NCI-H82 (cell line): ENCODE measurements at regions not wholly inside any gene's neighbourhood (a gene's known extent, or its start where the extent isn't known, plus 50 kb on each side); places are given as distances from the start of the nearest gene placed in this dataset.

Experiments
- DNase-seq: peaks from one replicate; lab custom pipeline; 2025; lab: John Stamatoyannopoulos, UW

GRCh38 chr2:122414902-122415301 lies 659.5 kb downstream of the TSN start:
- no peak for DNase-seq

GRCh38 chr2:122417114-122417513 lies 661.7 kb downstream of the TSN start:
- DNase-seq, result no peak

- DNase-seq, result no peak
Measured at GRCh38 chr2:122421775-122422174, 666.3 kb downstream of the TSN start.

GRCh38 chr2:122422384-122422991 lies 667.0 kb downstream of the TSN start:
- DNase-seq, result no peak

- peak; percentile 9 for DNase-seq
Measured at GRCh38 chr2:122423934-122424333, 668.5 kb downstream of the TSN start.

- no peak for DNase-seq
Measured at GRCh38 chr2:122433123-122433754, 677.8 kb downstream of the TSN start.

GRCh38 chr2:122445003-122445402 lies 689.6 kb downstream of the TSN start:
- no peak for DNase-seq

- DNase-seq, result no peak
Measured at GRCh38 chr2:122446761-122447160, 691.3 kb downstream of the TSN start.

GRCh38 chr2:122447237-122447636 lies 691.8 kb downstream of the TSN start:
- DNase-seq, result no peak

- peak; percentile 58 for DNase-seq
Measured at GRCh38 chr2:122451040-122451439, 695.6 kb downstream of the TSN start.

- no peak for DNase-seq
Measured at GRCh38 chr2:122451697-122452096, 696.2 kb downstream of the TSN start.

- DNase-seq, result peak; percentile 85
Measured at GRCh38 chr2:122469147-122469546, 713.7 kb downstream of the TSN start.

- DNase-seq, result no peak
Measured at GRCh38 chr2:122471753-122472152, 716.3 kb downstream of the TSN start.

GRCh38 chr2:122478117-122478516 lies 722.7 kb downstream of the TSN start:
- no peak for DNase-seq

GRCh38 chr2:122478771-122479170 lies 723.3 kb downstream of the TSN start:
- DNase-seq, result no peak

- no peak for DNase-seq
Measured at GRCh38 chr2:122480501-122481243, 725.2 kb downstream of the TSN start.

GRCh38 chr2:122481244-122481622 lies 725.8 kb downstream of the TSN start:
- no peak for DNase-seq

GRCh38 chr2:122481717-122482116 lies 726.3 kb downstream of the TSN start:
- DNase-seq, result no peak

- no peak for DNase-seq
Measured at GRCh38 chr2:122486086-122486485, 730.6 kb downstream of the TSN start.

GRCh38 chr2:122486705-122487415 lies 731.4 kb downstream of the TSN start:
- DNase-seq, result no peak

GRCh38 chr2:122491011-122491410 lies 735.6 kb downstream of the TSN start:
- no peak for DNase-seq

GRCh38 chr2:122500316-122501105 lies 745.1 kb downstream of the TSN start:
- no peak for DNase-seq
